Panc1 (cell line): ENCODE measurements at regions not wholly inside any gene's neighbourhood (a gene's known extent, or its start where the extent isn't known, plus 50 kb on each side); places are given as distances from the start of the nearest gene placed in this dataset.

Experiments
- CTCF ChIP-seq: fragments of 450-650 bp; IDR thresholded peaks from 2 replicates; pipeline ENCODE4 v1.5.1; 2017; ENCODE audit warnings: mild to moderate bottlenecking
- POLR2AphosphoS5 ChIP-seq: IDR thresholded peaks from 2 replicates; pipeline ENCODE4 v1.6.1; 2012; ENCODE audit warnings: mild to moderate bottlenecking, low read depth, low read length, moderate library complexity
- SIN3A ChIP-seq: IDR thresholded peaks from 2 replicates; pipeline ENCODE4 v1.6.1; 2012; ENCODE audit warnings: low read depth, mild to moderate bottlenecking, low read length, moderate library complexity, borderline replicate concordance; ENCODE audit not compliant: insufficient read depth
- TCF7L2 ChIP-seq: IDR thresholded peaks from 2 replicates; pipeline ENCODE4 v1.6.1; 2011; ENCODE audit warnings: mild to moderate bottlenecking, low read depth, low read length, inconsistent platforms

DNA sequence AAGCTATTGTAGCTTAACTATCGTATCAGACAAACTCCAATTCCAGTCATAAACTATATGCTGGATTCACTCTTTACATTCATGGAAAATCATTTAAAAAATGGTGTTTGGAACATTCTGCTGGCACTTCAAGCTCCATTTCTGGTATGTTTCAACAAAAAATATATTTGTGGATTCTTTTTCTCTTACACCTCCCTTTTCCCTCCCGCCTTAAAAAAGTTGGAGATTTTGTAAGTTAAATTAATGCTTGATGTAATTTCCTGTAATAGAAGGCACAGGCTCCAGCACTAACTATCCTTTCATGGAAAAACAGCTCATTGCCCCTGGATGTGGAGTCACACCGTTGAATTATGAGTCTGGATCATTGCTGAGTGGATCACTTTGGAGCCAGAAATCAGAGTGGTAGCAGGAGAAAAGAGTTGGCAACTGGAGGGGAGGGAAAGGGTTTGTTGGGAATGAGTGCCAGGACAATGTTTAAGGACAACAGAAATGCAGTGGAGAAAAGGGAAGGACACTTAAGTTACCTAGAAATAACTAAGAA, 102.8 kb downstream of the ICOS start:
- TF ChIP-seq CTCF: no peak
- no peak for TF ChIP-seq SIN3A
- no peak for TF ChIP-seq TCF7L2
- TF ChIP-seq POLR2AphosphoS5: no peak
